Thyroid gland (tissue), 4 donors: ENCODE measurements at regions not wholly inside any gene's neighbourhood (a gene's known extent, or its start where the extent isn't known, plus 50 kb on each side); places are given as distances from the start of the nearest gene placed in this dataset.

Experiments used
- CTCF ChIP-seq, 6 experiments: fragments of 200-600 bp in 3 of 6; fragments of 450-650 bp in 3 of 6; sonication (generic) in 3 of 6; IDR thresholded peaks; one replicate each; pipeline ENCODE4 v1.5.1; 2016 to 2019; ENCODE audit warnings: antibody characterized with exemption in 6 of 6, mild to moderate bottlenecking in 2 of 6, inconsistent platforms in 1 of 6, moderate library complexity in 1 of 6
- POLR2A ChIP-seq, 2 donors: fragments of 450-650 bp; IDR thresholded peaks; one replicate each; pipeline ENCODE4 v1.6.1; 2017; ENCODE audit warnings: antibody characterized with exemption in 2 of 2, mild to moderate bottlenecking in 2 of 2, moderate library complexity in 1 of 2

GRCh38 chr18:71352618-71353017 is 1063.8 kb downstream of the SOCS6 start:
- TF ChIP-seq CTCF (IDR thresholded peaks at IDR 0.05) (no peak), POLR2A (IDR thresholded peaks at IDR 0.05) (no peak)
